ENCODE measurements at regions not wholly inside any gene's neighbourhood (a gene's known extent, or its start where the extent isn't known, plus 50 kb on each side); places are given as distances from the start of the nearest gene placed in this dataset.

DNA sequence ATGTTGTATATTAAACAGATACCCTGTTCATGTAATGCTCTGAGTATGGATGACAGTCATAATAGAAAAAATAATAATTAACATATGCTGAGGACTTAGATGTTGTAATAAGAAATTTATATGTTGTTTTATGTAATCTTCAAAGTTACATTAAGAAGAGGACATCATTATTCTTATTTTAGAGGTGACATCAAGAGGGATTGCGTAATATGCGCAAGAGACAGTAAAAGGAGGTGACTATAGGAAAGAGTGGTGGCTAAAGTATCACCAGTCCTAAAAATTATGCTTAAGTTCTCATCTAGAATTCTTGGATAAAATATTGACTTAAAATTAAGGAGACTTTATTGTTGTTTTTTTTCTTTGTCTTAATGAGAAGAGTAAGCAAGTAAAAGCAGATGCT, 323.9 kb downstream of the KCNC2 start:
- intact Hi-C loops (cut with DNase I), result no loop called here
- no peaks in the 10 kb centered on the region for H3K4me1 ChIP-seq
- no peak for DNase-seq
- H3K27me3 ChIP-seq, result no peaks in the 10 kb centered on the region
- no peak overlapping the region for H3K4me3 ChIP-seq (replicated peaks in 1 of 3)
- no peaks in the 10 kb centered on the region for H3K9me3 ChIP-seq
- no peaks in the 10 kb centered on the region for H3K36me3 ChIP-seq
- WGBS, 2 donors, result 48 to 96% methylated on average over 2 of the region's 2 CpGs
- no peak overlapping the region for H3K27ac ChIP-seq
- TF ChIP-seq, protein P1, sequence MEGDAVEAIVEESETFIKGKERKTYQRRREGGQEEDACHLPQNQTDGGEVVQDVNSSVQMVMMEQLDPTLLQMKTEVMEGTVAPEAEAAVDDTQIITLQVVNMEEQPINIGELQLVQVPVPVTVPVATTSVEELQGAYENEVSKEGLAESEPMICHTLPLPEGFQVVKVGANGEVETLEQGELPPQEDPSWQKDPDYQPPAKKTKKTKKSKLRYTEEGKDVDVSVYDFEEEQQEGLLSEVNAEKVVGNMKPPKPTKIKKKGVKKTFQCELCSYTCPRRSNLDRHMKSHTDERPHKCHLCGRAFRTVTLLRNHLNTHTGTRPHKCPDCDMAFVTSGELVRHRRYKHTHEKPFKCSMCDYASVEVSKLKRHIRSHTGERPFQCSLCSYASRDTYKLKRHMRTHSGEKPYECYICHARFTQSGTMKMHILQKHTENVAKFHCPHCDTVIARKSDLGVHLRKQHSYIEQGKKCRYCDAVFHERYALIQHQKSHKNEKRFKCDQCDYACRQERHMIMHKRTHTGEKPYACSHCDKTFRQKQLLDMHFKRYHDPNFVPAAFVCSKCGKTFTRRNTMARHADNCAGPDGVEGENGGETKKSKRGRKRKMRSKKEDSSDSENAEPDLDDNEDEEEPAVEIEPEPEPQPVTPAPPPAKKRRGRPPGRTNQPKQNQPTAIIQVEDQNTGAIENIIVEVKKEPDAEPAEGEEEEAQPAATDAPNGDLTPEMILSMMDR (IDR thresholded peaks at IDR 0.05), result no peak
- TF ChIP-seq POLR2A (IDR thresholded peaks at IDR 0.05), result no peak

DNA sequence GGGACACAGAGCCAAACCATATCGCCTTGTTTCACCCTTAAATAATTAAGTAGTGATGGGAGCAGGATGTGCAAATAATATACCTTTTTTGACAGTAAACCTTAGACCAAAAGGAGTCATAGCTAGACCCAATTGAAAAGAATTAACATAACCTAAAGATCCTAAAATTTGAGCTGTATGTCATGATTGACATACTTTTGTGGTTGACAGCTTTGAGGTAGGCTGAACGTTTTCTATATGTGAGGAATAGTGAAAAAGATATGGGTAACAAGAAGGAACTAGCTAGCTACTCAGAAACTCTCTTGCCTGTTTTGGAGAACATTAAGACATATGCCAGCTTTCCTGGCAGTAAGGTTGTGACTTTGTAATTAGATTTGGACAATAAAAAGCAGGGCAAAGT, 320.6 kb downstream of the KCNC2 start:
- H3K36me3 ChIP-seq, result no peaks in the 10 kb centered on the region
- no peaks in the 10 kb centered on the region for H3K4me1 ChIP-seq
- intact Hi-C loops (cut with DNase I), result no loop called here
- no peaks in the 10 kb centered on the region for H3K27me3 ChIP-seq
- no peak overlapping the region for H3K4me3 ChIP-seq (replicated peaks in 1 of 3)
- no peak for TF ChIP-seq POLR2A (IDR thresholded peaks at IDR 0.05)
- TF ChIP-seq, protein P1 (IDR thresholded peaks at IDR 0.05), result no peak
- 82 to 83% methylated on average over 2 of the region's 2 CpGs for WGBS, 2 donors
- H3K27ac ChIP-seq, result no peak overlapping the region
- no peaks in the 10 kb centered on the region for H3K9me3 ChIP-seq
- DNase-seq, result no peak

DNA sequence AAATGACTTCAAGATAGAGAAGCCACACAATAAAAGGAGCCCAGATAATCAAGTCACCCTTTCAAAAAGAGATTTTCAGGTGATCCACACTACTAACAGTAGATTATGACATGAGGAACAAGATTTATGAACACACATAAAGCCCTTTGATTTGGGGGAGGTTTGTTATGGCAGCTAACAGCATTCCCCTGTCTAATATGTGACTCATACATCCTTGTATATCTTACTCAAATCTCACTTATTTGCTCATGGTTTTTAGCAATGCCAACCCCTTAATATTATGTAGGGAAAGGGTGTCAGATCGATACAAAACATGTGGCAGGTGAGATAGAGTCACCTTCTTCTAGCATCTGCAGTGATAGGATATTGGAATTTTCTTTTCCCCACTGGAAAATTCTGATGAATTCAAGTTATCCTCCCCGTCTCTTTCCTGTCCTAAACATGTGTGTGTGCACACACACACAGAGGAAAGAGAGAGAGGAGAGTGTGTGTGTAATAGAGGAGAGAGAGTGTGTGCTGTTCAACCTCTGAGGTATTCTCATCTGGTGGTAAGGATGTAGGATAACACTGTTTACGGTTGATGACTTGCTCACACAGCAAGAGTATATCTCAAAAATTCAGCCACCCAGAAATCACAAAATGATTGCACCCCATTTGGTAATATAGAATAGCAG, 319.9 kb downstream of the KCNC2 start:
- intact Hi-C loops (cut with DNase I), result no loop called here
- Histone ChIP-seq H3K36me3 (no peaks in the 10 kb centered on the region), H3K4me1 (no peaks in the 10 kb centered on the region), H3K4me3 (replicated peaks in 1 of 3) (no peak overlapping the region), H3K27ac (no peak overlapping the region), H3K9me3 (no peaks in the 10 kb centered on the region), H3K27me3 (no peaks in the 10 kb centered on the region)
- 70 to 73% methylated on average over 3 of the region's 3 CpGs for WGBS, 2 donors
- TF ChIP-seq, protein P1 (IDR thresholded peaks at IDR 0.05), result no peak
- TF ChIP-seq POLR2A (IDR thresholded peaks at IDR 0.05), result no peak
- DNase-seq, result no peak

DNA sequence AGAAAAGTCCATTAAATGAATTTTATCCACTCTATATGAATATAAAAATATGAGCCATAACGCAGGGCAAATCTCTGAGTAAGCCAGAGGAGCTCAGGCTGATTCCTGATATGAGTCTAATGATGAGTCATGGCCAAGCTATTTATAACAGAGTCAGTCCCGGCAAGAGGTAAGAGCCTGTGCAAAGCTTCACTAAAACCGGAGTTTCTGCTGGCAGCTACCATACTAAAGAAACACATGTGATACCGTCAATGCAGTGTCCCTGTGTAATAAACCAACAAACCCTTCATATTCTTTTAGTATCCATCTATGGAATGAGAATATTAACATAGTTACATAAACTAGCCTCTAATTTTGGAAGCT, 319.4 kb downstream of the KCNC2 start:
- Histone ChIP-seq H3K27me3 (no peaks in the 10 kb centered on the region), H3K4me1 (no peaks in the 10 kb centered on the region), H3K4me3 (replicated peaks in 1 of 3) (no peak overlapping the region), H3K9me3 (no peaks in the 10 kb centered on the region), H3K27ac (no peak overlapping the region), H3K36me3 (no peaks in the 10 kb centered on the region)
- TF ChIP-seq, protein P1 (IDR thresholded peaks at IDR 0.05), result no peak
- 18 to 27% methylated on average over 3 to 4 of the region's 4 CpGs for WGBS, 2 donors
- DNase-seq, result peak in 1 of 2 donors; percentile 5
- intact Hi-C loops (cut with DNase I), result no loop called here

DNA sequence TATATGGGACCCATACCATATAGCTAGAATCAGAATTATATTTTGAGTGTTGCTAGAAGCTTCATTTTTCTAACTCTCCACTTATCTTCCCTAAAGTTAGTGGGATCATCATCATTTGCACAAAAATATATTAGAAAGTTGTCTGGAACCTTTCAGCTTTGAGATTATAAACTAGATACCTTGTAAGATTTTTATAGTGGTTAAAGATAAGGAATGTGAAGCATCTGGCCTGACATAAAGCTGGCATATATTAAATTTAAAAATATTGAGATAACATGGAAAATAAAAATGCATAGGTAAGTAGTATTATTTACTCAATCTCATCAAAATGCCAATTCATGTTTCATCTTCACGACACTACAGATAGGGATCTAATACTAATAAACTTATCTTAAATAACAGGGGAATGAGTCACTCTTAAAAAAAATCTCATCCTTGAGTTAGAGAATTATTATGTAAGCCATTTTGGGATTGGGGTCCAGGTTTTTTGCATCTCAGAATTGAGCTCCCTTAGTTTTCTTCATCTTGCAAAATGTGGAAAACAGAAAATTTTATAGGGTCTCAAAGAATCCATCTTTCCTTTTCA, 318.5 kb downstream of the KCNC2 start:
- H3K4me1 ChIP-seq, result no peaks in the 10 kb centered on the region
- WGBS, 2 donors, result 91 to 92% methylated on average over 1 of the region's 1 CpG
- no peaks in the 10 kb centered on the region for H3K9me3 ChIP-seq
- no peak overlapping the region for H3K4me3 ChIP-seq (replicated peaks in 1 of 3)
- no peak for DNase-seq
- H3K36me3 ChIP-seq, result no peaks in the 10 kb centered on the region
- intact Hi-C loops (cut with DNase I), result no loop called here
- TF ChIP-seq, protein P1 (IDR thresholded peaks at IDR 0.05), result no peak
- no peak for TF ChIP-seq POLR2A (IDR thresholded peaks at IDR 0.05)
- no peak overlapping the region for H3K27ac ChIP-seq
- H3K27me3 ChIP-seq, result no peaks in the 10 kb centered on the region

All from thyroid gland (tissue), 4 donors.